Upper lobe of right lung (tissue), 1 donor: ENCODE measurements at regions not wholly inside any gene's neighbourhood (a gene's known extent, or its start where the extent isn't known, plus 50 kb on each side); places are given as distances from the start of the nearest gene placed in this dataset.

Experiments used
- ATAC-seq: fragments of 200-7000 bp; cut with Tn5 transposase; one replicate; pipeline ENCODE4 v1.9.1; 2020; ENCODE audit warnings: mild to moderate bottlenecking, moderate library complexity
- DNase-seq: peaks from one replicate; pipeline ENCODE4 v3.0.0-alpha.2; 2020
- H3K27ac ChIP-seq: fragments of 200-600 bp; one replicate; pipeline ENCODE4 v1.8.0; 2022
- H3K27me3 ChIP-seq: fragments of 200-600 bp; one replicate; pipeline ENCODE4 v1.8.0; 2022; ENCODE audit warnings: mild to moderate bottlenecking
- H3K36me3 ChIP-seq: fragments of 200-600 bp; one replicate; pipeline ENCODE4 v1.8.0; 2022
- H3K4me1 ChIP-seq: fragments of 200-600 bp; one replicate; pipeline ENCODE4 v1.8.0; 2022
- H3K4me3 ChIP-seq: fragments of 200-600 bp; one replicate; pipeline ENCODE4 v1.8.0; 2022; ENCODE audit warnings: mild to moderate bottlenecking
- H3K9me3 ChIP-seq: fragments of 200-600 bp; one replicate; pipeline ENCODE4 v1.8.0; 2022
- CTCF ChIP-seq: fragments of 200-600 bp; IDR thresholded peaks from one replicate; pipeline ENCODE4 v1.8.0; 2022; ENCODE audit warnings: antibody characterized with exemption
- intact Hi-C: fragments of 100-400 bp; cut with DNase I; formaldehyde crosslinking; loops from one replicate; pipeline ENCODE4 v1.11.0; 2022
- donor health status: DM: no; HTN: yes; CAD: no; lungs with severe emphysema.

- Histone ChIP-seq H3K9me3 (no peaks in the 10 kb centered on the region), H3K4me3 (no peak overlapping the region), H3K4me1 (no peaks in the 10 kb centered on the region), H3K27ac (no peak overlapping the region), H3K27me3 (no peaks in the 10 kb centered on the region), H3K36me3 (no peaks in the 10 kb centered on the region)
- intact Hi-C loops = no loop called here
- TF ChIP-seq CTCF = no peak
- ATAC-seq (no peak), DNase-seq (no peak)
Observed at GRCh38 chrX:122113376-122113775, 1066.0 kb downstream of the GLUD2 start.

GRCh38 chrX:122113896-122114295 lies 1066.5 kb downstream of the GLUD2 start:
- intact Hi-C loops = no loop called here

GRCh38 chrX:122115604-122116003 lies 1068.2 kb downstream of the GLUD2 start:
- H3K4me1 ChIP-seq = no peaks in the 10 kb centered on the region
- H3K4me3 ChIP-seq = no peak overlapping the region
- no peaks in the 10 kb centered on the region for H3K27me3 ChIP-seq
- H3K36me3 ChIP-seq = no peaks in the 10 kb centered on the region
- intact Hi-C loops = no loop called here
- H3K9me3 ChIP-seq = no peaks in the 10 kb centered on the region
- no peak overlapping the region for H3K27ac ChIP-seq
- no peak for ATAC-seq
- no peak for DNase-seq
- TF ChIP-seq CTCF = no peak

More at GRCh38 chrX:122113896-122114295, 1066.5 kb downstream of the GLUD2 start:
- Histone ChIP-seq H3K36me3 (no peaks in the 10 kb centered on the region), H3K4me1 (no peaks in the 10 kb centered on the region), H3K27ac (no peak overlapping the region), H3K27me3 (no peaks in the 10 kb centered on the region), H3K9me3 (no peaks in the 10 kb centered on the region), H3K4me3 (no peak overlapping the region)
- DNase-seq (no peak), ATAC-seq (no peak)
- no peak for TF ChIP-seq CTCF

- H3K36me3 ChIP-seq = no peaks in the 10 kb centered on the region
- no peaks in the 10 kb centered on the region for H3K9me3 ChIP-seq
- no peak for TF ChIP-seq CTCF
- H3K27ac ChIP-seq = no peak overlapping the region
- DNase-seq (no peak), ATAC-seq (no peak)
- no peaks in the 10 kb centered on the region for H3K27me3 ChIP-seq
- no peak overlapping the region for H3K4me3 ChIP-seq
- no peaks in the 10 kb centered on the region for H3K4me1 ChIP-seq
- intact Hi-C loops = no loop called here
Observed at GRCh38 chrX:122119361-122119760, 1064.7 kb upstream of the GRIA3 start.

- no peaks in the 10 kb centered on the region for H3K9me3 ChIP-seq
- DNase-seq (no peak), ATAC-seq (no peak)
- no peak overlapping the region for H3K27ac ChIP-seq
- H3K27me3 ChIP-seq = no peaks in the 10 kb centered on the region
- H3K36me3 ChIP-seq = no peaks in the 10 kb centered on the region
- TF ChIP-seq CTCF = no peak
- intact Hi-C loops = no loop called here
- no peak overlapping the region for H3K4me3 ChIP-seq
- no peaks in the 10 kb centered on the region for H3K4me1 ChIP-seq
Observed at GRCh38 chrX:122122274-122122673, 1061.8 kb upstream of the GRIA3 start.

- TF ChIP-seq CTCF = no peak
- Histone ChIP-seq H3K36me3 (no peaks in the 10 kb centered on the region), H3K27me3 (no peaks in the 10 kb centered on the region), H3K9me3 (no peaks in the 10 kb centered on the region), H3K4me3 (no peak overlapping the region), H3K27ac (no peak overlapping the region), H3K4me1 (no peaks in the 10 kb centered on the region)
- intact Hi-C loops = no loop called here
- DNase-seq (no peak), ATAC-seq (no peak)
Observed at GRCh38 chrX:122133478-122133877, 1050.6 kb upstream of the GRIA3 start.
